ENCODE measurements at regions not wholly inside any gene's neighbourhood (a gene's known extent, or its start where the extent isn't known, plus 50 kb on each side); places are given as distances from the start of the nearest gene placed in this dataset.

GRCh38 chr20:47419953-47420514, 63.5 kb upstream of the ZMYND8 start:
- no peak for TF ChIP-seq SUZ12 (IDR thresholded peaks at IDR 0.05; ENCODE audit: extremely low read depth, insufficient read depth, insufficient read length)
- TF ChIP-seq ZNF274 (IDR thresholded peaks at IDR 0.05; ENCODE audit: low read depth, low read length), result no peak
- TF ChIP-seq YY1 (IDR thresholded peaks at IDR 0.05; ENCODE audit: insufficient read depth, insufficient read length), result no peak
- Histone ChIP-seq H3K9ac (ENCODE audit: insufficient read length, low read depth) (no peak overlapping the region), H3K9me3 (ENCODE audit: insufficient read depth, low read length) (no peaks in the 10 kb centered on the region), H3K4me1 (ENCODE audit: insufficient read depth, insufficient read length) (no peaks in the 10 kb centered on the region), H3K27me3 (ENCODE audit: insufficient read depth, insufficient read length) (no peaks in the 10 kb centered on the region), H3K36me3 (ENCODE audit: insufficient read depth, insufficient read length, low read length) (no peaks in the 10 kb centered on the region), H3K4me3 (ENCODE audit: insufficient read length, low read depth) (no peak overlapping the region)
- no peak for DNase-seq (ENCODE audit: low read depth, low spot score)

GRCh38 chr20:47421076-47421475, 64.6 kb upstream of the ZMYND8 start:
- Histone ChIP-seq H3K4me1 (ENCODE audit: insufficient read depth, insufficient read length) (no peaks in the 10 kb centered on the region), H3K27me3 (ENCODE audit: insufficient read depth, insufficient read length) (no peaks in the 10 kb centered on the region), H3K36me3 (ENCODE audit: insufficient read depth, insufficient read length, low read length) (no peaks in the 10 kb centered on the region), H3K4me3 (ENCODE audit: insufficient read length, low read depth) (no peak overlapping the region), H3K9me3 (ENCODE audit: insufficient read depth, low read length) (no peaks in the 10 kb centered on the region), H3K9ac (ENCODE audit: insufficient read length, low read depth) (no peak overlapping the region)
- TF ChIP-seq YY1 (IDR thresholded peaks at IDR 0.05; ENCODE audit: insufficient read depth, insufficient read length) (no peak), SUZ12 (IDR thresholded peaks at IDR 0.05; ENCODE audit: extremely low read depth, insufficient read depth, insufficient read length) (no peak), ZNF274 (IDR thresholded peaks at IDR 0.05; ENCODE audit: low read depth, low read length) (no peak)
- DNase-seq (ENCODE audit: low read depth, low spot score), result no peak

- TF ChIP-seq SUZ12 (IDR thresholded peaks at IDR 0.05; ENCODE audit: extremely low read depth, insufficient read depth, insufficient read length), result no peak
- no peak for TF ChIP-seq ZNF274 (IDR thresholded peaks at IDR 0.05; ENCODE audit: low read depth, low read length)
- TF ChIP-seq YY1 (IDR thresholded peaks at IDR 0.05; ENCODE audit: insufficient read depth, insufficient read length), result no peak
- Histone ChIP-seq H3K4me1 (ENCODE audit: insufficient read depth, insufficient read length) (no peaks in the 10 kb centered on the region), H3K9ac (ENCODE audit: insufficient read length, low read depth) (no peak overlapping the region)
Measured at GRCh38 chr20:47423586-47423985, 67.1 kb upstream of the ZMYND8 start.

GRCh38 chr20:47427067-47427466, 70.6 kb upstream of the ZMYND8 start:
- no peaks in the 10 kb centered on the region for H3K36me3 ChIP-seq (ENCODE audit: insufficient read depth, insufficient read length, low read length)
- no peak overlapping the region for H3K4me3 ChIP-seq (ENCODE audit: insufficient read length, low read depth)
- no peak for DNase-seq (ENCODE audit: low read depth, low spot score)
- TF ChIP-seq SUZ12 (IDR thresholded peaks at IDR 0.05; ENCODE audit: extremely low read depth, insufficient read depth, insufficient read length), result no peak
- no peak for TF ChIP-seq ZNF274 (IDR thresholded peaks at IDR 0.05; ENCODE audit: low read depth, low read length)
- no peak for TF ChIP-seq YY1 (IDR thresholded peaks at IDR 0.05; ENCODE audit: insufficient read depth, insufficient read length)
- peaks cover 18% of the 10 kb centered on the region for H3K9me3 ChIP-seq (ENCODE audit: insufficient read depth, low read length)
- no peaks in the 10 kb centered on the region for H3K27me3 ChIP-seq (ENCODE audit: insufficient read depth, insufficient read length)
- H3K9ac ChIP-seq (ENCODE audit: insufficient read length, low read depth), result no peak overlapping the region
- no peaks in the 10 kb centered on the region for H3K4me1 ChIP-seq (ENCODE audit: insufficient read depth, insufficient read length)

More at GRCh38 chr20:47423586-47423985, 67.1 kb upstream of the ZMYND8 start:
- no peak for DNase-seq (ENCODE audit: low read depth, low spot score)
- H3K36me3 ChIP-seq (ENCODE audit: insufficient read depth, insufficient read length, low read length), result no peaks in the 10 kb centered on the region
- H3K27me3 ChIP-seq (ENCODE audit: insufficient read depth, insufficient read length), result no peaks in the 10 kb centered on the region
- H3K4me3 ChIP-seq (ENCODE audit: insufficient read length, low read depth), result no peak overlapping the region
- H3K9me3 ChIP-seq (ENCODE audit: insufficient read depth, low read length), result peaks cover 18% of the 10 kb centered on the region

- H3K4me1 ChIP-seq (ENCODE audit: insufficient read depth, insufficient read length), result no peaks in the 10 kb centered on the region
- no peaks in the 10 kb centered on the region for H3K27me3 ChIP-seq (ENCODE audit: insufficient read depth, insufficient read length)
- DNase-seq (ENCODE audit: low read depth, low spot score), result no peak
- H3K9me3 ChIP-seq (ENCODE audit: insufficient read depth, low read length), result peaks cover 18% of the 10 kb centered on the region
- H3K36me3 ChIP-seq (ENCODE audit: insufficient read depth, insufficient read length, low read length), result no peaks in the 10 kb centered on the region
- no peak overlapping the region for H3K9ac ChIP-seq (ENCODE audit: insufficient read length, low read depth)
- no peak overlapping the region for H3K4me3 ChIP-seq (ENCODE audit: insufficient read length, low read depth)
- TF ChIP-seq SUZ12 (IDR thresholded peaks at IDR 0.05; ENCODE audit: extremely low read depth, insufficient read depth, insufficient read length) (no peak), ZNF274 (IDR thresholded peaks at IDR 0.05; ENCODE audit: low read depth, low read length) (no peak), YY1 (IDR thresholded peaks at IDR 0.05; ENCODE audit: insufficient read depth, insufficient read length) (no peak)
Measured at GRCh38 chr20:47427746-47428145, 71.2 kb upstream of the ZMYND8 start.

DNA sequence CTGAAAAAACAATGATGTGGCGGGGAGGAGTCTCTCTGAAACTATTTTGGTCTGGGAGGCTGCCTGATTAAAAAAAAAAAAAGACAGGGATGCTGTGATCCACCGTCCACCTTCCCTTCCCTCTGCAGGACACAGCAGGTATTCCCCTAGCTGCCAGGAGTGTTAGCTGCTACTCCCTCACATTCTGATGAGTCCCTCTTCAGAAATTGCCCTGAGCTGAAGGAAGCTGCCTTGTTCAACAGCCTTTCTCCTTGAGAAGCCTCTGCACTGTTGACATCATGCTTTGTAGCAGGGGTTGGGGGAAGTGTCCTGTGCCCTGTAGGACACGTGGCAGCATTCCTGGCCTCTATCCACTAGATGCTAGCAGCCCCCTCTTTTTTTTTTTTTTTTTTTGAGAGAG, 71.7 kb upstream of the ZMYND8 start:
- Histone ChIP-seq H3K4me1 (ENCODE audit: insufficient read depth, insufficient read length) (no peaks in the 10 kb centered on the region), H3K4me3 (ENCODE audit: insufficient read length, low read depth) (no peak overlapping the region), H3K9me3 (ENCODE audit: insufficient read depth, low read length) (peaks cover 18% of the 10 kb centered on the region), H3K27me3 (ENCODE audit: insufficient read depth, insufficient read length) (no peaks in the 10 kb centered on the region), H3K36me3 (ENCODE audit: insufficient read depth, insufficient read length, low read length) (no peaks in the 10 kb centered on the region), H3K9ac (ENCODE audit: insufficient read length, low read depth) (no peak overlapping the region)
- peak; percentile 38 for DNase-seq (ENCODE audit: low read depth, low spot score)
- no peak for TF ChIP-seq YY1 (IDR thresholded peaks at IDR 0.05; ENCODE audit: insufficient read depth, insufficient read length)
- TF ChIP-seq SUZ12 (IDR thresholded peaks at IDR 0.05; ENCODE audit: extremely low read depth, insufficient read depth, insufficient read length), result no peak
- no peak for TF ChIP-seq ZNF274 (IDR thresholded peaks at IDR 0.05; ENCODE audit: low read depth, low read length)

- TF ChIP-seq YY1 (IDR thresholded peaks at IDR 0.05; ENCODE audit: insufficient read depth, insufficient read length) (no peak), ZNF274 (IDR thresholded peaks at IDR 0.05; ENCODE audit: low read depth, low read length) (no peak), SUZ12 (IDR thresholded peaks at IDR 0.05; ENCODE audit: extremely low read depth, insufficient read depth, insufficient read length) (no peak)
- no peak for DNase-seq (ENCODE audit: low read depth, low spot score)
- Histone ChIP-seq H3K4me3 (ENCODE audit: insufficient read length, low read depth) (no peak overlapping the region), H3K27me3 (ENCODE audit: insufficient read depth, insufficient read length) (no peaks in the 10 kb centered on the region), H3K4me1 (ENCODE audit: insufficient read depth, insufficient read length) (no peaks in the 10 kb centered on the region), H3K9ac (ENCODE audit: insufficient read length, low read depth) (peak overlapping the region; percentile 61), H3K9me3 (ENCODE audit: insufficient read depth, low read length) (peaks cover 18% of the 10 kb centered on the region), H3K36me3 (ENCODE audit: insufficient read depth, insufficient read length, low read length) (no peaks in the 10 kb centered on the region)
Measured at GRCh38 chr20:47428851-47429336, 72.4 kb upstream of the ZMYND8 start.
